Fibroblast of upper back skin (primary cell): ENCODE measurements at regions not wholly inside any gene's neighbourhood (a gene's known extent, or its start where the extent isn't known, plus 50 kb on each side); places are given as distances from the start of the nearest gene placed in this dataset.
"Not testable (repeated sequence)": the region's sequence is repeated elsewhere in the genome, so short reads cannot be mapped to it uniquely, and the experiment has no call there.

Source experiments
- DNase-seq: peaks from one replicate; pipeline ENCODE4 v3.0.0-alpha.2; 2013

- peak; percentile 92 for DNase-seq
Observed at GRCh38 chr17:47066841-47067682, 88.0 kb upstream of the RPRML start.

GRCh38 chr17:47066095-47066494 is 87.0 kb upstream of the RPRML start:
- DNase-seq = no peak

GRCh38 chr17:47064684-47065083 is 85.6 kb upstream of the RPRML start:
- no peak for DNase-seq

- no peak for DNase-seq
Observed at GRCh38 chr17:47063475-47063874, 84.4 kb upstream of the RPRML start.

GRCh38 chr17:47062851-47063250 is 83.8 kb upstream of the RPRML start:
- DNase-seq = not testable (repeated sequence)

- not testable (repeated sequence) for DNase-seq
Observed at GRCh38 chr17:47060005-47060404, 81.0 kb upstream of the RPRML start.

- DNase-seq = no peak
Observed at GRCh38 chr17:47057830-47058229, 78.8 kb upstream of the RPRML start.

GRCh38 chr17:47057279-47057678 is 78.2 kb upstream of the RPRML start:
- not testable (repeated sequence) for DNase-seq

- not testable (repeated sequence) for DNase-seq
Observed at GRCh38 chr17:47056687-47057086, 77.6 kb upstream of the RPRML start.
